ENCODE measurements at regions not wholly inside any gene's neighbourhood (a gene's known extent, or its start where the extent isn't known, plus 50 kb on each side); places are given as distances from the start of the nearest gene placed in this dataset.
"Not testable (repeated sequence)": the region's sequence is repeated elsewhere in the genome, so short reads cannot be mapped to it uniquely, and the experiment has no call there.

DNA sequence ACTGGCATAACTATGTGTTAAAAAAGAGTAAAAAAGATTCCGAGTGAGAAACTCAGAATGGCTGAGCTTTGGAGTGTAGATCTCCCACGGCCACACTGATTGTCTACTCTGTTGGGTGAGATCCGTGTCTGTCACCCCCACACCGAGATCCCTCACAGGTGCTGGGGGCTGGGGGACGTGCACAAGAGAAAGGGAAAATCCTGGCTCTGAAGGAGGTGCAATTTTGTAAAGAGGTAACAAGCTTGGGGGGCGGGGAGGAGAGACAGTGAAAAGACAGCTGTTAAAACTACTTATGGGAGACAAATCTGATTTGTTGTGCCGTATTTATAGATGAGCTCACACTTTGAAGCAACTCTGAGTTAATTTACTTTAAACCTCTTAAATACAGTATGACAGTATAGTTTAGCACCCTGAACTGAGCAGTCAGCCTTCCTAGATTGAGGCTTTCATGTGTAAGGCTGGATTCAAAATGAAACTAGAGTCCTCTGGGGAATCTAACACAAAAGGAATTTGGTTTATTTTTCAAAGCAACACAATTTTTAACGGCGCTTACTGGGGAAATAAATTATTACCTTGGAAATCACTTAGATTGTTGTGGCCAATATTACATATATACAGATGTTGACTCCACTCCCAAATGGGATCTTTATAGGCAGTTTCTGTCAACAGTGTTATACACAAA is 167.4 kb upstream of the RGS6 start:
- DNase-seq, result no peak

DNA sequence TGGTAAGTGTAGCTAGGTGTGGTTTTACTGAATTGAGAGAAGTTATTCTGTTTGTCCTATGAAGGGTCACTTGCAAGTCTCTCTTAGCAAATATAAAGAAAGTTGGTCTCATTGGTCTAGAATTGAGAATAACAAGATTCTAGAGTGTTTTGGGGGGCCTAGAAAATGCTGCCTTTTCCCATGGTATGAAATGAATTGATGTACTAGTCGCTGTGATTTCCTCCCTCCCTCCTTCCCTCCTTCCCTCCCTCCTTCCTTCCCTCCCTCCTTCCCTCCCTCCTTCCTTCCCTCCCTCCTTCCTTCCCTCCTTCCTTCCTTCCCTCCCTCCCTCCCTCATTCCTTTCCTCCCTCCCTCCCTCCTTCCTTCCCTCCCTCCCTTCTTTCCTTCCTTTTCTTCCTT is 166.7 kb upstream of the RGS6 start:
- DNase-seq, result no peak

GRCh38 chr14:71770431-71770830 is 161.8 kb upstream of the RGS6 start:
- no peak for DNase-seq

DNA sequence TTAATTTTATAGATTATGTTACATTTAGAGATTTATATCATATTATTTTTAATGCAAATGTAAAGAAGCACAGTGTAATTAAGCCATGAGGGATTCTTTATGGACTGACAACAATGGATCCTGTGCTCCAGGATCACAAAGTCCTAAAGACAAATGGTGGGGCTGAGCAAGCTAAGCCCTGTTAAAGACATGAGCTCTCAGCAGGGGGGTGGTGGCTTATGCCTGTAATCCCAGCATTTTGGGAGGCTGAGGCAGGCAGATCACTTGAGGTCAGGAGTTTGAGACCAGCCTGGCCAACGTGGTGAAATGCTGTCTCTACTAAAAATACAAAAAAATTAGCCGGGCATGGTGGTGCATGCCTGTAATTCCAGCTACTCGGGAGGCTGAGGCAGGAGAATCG is 160.8 kb upstream of the RGS6 start:
- not testable (repeated sequence) for DNase-seq

DNA sequence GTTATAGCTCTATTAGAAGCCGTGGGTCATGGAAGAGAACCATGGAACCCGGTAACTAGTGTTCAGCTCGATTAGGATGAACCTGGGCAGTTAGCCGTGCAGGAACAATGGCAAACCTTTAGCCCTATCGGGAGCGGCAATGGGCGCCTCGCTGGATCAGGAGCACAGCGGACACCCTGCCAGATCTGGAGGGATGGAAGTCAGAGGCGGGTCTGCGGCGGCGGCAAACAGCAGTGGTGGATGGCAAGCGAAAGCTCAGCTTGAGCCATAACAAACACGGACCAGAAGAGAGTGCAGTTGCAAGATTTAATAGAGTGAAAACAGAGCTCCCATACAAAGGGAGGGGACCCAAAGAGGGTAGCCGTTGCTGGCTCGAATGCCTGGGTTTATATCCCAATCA is 160.2 kb upstream of the RGS6 start:
- not testable (repeated sequence) for DNase-seq

GRCh38 chr14:71773898-71774481 is 158.2 kb upstream of the RGS6 start:
- DNase-seq, result no peak

- DNase-seq, result no peak
These were observed 155.5 kb upstream of the RGS6 start for GRCh38 chr14:71776471-71777360.

DNA sequence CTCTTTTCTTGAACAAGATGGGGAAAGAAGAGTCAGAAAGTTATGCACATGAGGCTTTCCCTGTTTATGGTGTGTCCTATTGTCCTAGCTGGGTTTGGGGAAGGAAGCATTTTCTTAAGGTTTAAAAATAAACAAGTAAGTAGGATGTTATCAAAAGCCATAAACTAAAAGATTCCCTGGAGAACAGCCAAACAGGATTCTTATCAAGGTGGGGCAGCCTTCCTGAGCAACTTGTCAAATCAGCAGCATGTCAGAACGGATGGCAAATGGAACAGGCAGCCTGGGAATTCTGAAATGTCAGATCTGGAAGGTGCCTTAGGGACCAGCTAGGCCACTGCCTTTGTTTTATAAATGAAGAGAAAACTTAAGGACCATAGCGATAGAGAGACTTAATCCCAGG is 152.2 kb upstream of the RGS6 start:
- DNase-seq, result no peak

- DNase-seq, result no peak
These were observed 151.4 kb upstream of the RGS6 start for GRCh38 chr14:71780822-71781221.

DNA sequence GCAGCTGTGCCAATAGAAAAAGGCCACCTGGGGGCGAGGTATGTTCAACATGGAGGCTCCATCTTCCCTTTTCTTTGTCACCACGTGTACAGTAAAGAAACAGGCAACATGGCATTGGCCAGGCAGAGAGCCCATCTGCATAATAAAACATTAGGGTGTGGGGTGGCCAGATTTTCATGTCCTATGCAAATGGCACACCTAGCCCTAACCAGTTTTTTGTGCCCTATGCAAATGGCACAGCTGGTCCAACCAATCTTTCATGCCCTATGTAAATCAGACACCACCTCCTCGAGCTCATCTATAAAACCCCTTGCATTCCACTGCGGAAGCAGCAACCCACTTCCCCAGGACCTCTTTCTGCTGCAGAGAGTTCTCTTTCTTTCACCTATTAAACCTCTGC is 149.1 kb upstream of the RGS6 start:
- DNase-seq, result no peak

GRCh38 chr14:71783786-71784185 is 148.4 kb upstream of the RGS6 start:
- DNase-seq, result no peak

DNA sequence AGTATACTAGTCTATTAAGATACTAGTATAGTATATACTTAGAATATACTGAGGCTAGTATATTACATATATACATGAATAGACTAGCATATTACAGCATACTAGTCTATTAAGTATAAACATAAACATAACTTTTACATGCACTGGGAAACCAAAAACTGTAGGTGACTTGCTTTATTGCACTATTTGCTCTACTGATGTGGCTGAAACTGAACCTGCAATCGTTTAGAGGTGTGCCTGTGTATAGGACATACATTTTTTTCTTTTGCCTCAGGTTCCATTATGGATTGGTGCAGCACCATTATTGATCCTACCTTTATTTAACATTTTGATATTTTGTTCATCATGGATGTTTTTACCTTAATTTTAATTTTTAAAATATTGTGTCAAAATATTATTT is 143.2 kb upstream of the RGS6 start:
- no peak for DNase-seq

DNA sequence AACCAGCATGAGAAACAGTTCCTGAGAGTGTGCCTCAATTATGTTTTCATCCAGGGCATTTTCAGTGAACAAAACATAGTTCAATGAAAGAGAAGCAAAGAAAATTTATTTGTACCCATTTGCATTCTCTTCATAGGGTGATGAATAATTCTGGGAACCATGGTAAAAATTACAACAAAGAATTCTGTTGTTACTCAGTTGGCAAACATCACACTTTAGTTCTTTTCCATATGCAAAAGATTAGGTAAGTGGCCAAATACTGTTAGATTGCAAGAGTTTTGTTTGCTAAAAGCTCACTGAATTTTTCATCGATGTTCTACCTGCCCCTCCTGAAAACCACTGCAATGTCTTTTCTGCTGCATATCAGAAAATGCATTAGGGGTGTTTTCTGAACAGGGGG is 132.4 kb upstream of the RGS6 start:
- DNase-seq, result no peak

DNA sequence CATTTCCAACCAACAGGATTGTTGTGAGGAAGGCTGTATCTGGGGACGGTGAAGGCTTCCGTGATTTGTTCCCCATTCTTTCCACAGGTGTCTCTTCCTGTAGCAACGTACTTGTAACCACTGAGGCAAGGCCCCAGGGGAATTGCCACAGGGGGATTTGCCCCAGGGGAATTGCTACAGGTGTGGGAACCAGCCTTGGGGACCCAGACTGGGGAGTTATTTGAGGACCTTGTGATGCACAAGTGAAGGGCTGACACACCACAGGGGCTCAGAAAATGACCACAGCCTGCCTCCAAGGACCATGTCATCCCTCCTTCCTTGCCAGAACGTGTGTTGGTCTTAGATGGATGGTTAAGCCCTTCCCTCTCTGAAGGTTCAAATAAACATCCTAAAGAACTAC is 131.4 kb upstream of the RGS6 start:
- no peak for DNase-seq

GRCh38 chr14:71803539-71804260 is 128.5 kb upstream of the RGS6 start:
- no peak for DNase-seq

- DNase-seq, result no peak
These were observed 127.2 kb upstream of the RGS6 start for GRCh38 chr14:71804992-71805391.

DNA sequence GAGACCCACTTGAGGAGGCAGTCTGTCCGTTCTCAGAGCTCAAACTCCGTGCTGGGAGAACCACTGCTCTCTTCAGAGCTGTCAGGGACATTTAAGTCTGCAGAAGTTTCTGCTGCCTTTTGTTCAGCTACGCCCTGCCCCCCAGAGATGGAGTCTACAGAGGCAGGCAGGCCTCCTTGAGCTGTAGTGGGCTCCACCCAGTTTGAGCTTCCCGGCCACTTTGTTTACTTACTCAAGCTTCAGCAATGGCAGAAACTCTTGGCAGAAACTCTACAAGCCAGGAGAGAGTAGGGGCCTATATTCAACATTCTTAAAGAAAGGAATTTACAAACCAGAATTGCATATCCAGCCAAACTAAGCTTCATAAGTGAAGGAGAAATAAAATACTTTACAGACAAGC is 125.2 kb upstream of the RGS6 start:
- not testable (repeated sequence) for DNase-seq

DNA sequence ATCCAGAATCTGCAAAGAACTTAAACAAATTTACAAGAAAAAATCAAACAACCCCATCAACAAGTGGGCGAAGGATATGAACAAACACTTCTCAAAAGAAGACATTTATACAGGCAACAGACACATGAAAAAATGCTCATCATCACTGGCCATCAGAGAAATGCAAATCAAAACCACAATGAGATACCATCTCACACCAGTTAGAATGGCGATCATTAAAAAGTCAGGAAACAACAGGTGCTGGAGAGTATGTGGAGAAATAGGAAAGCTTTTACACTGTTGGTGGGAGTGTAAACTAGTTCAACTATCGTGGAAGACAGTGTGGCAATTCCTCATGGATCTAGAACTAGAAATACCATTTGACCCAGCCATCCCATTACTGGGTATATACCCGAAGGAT is 121.4 kb upstream of the RGS6 start:
- DNase-seq, result not testable (repeated sequence)

- no peak for DNase-seq
These were observed 119.5 kb upstream of the RGS6 start for GRCh38 chr14:71812693-71813092.

- DNase-seq, result no peak
These were observed 117.1 kb upstream of the RGS6 start for GRCh38 chr14:71815110-71815509.

DNA sequence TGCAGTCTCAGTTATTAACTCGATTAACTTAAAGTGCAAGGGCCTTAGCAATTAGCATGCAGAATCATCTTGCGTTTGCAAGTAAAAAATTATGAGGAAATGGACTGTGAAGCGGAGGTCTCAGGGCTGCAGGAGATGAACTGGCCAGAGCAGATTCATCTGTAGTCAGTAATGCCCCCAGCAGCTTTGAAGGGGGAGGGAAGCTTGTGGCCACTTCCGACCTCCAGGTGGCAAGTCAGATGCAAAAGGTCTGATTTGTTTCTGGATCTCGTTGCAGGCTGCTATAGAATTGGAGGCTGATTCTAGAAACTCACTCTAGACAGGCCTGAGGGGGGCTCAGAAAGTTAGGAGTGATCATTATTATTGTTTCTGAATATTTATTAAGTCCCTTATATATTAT is 107.4 kb upstream of the RGS6 start:
- no peak for DNase-seq

- DNase-seq, result no peak
These were observed 98.8 kb upstream of the RGS6 start for GRCh38 chr14:71833476-71833875.
